Endodermal cell (in vitro differentiated cells): ENCODE measurements at regions not wholly inside any gene's neighbourhood (a gene's known extent, or its start where the extent isn't known, plus 50 kb on each side); places are given as distances from the start of the nearest gene placed in this dataset.

Source experiments
- DNase-seq: peaks from one replicate; pipeline ENCODE4 v3.0.0-alpha.2; 2017
- H3K27ac ChIP-seq: 2 replicates; pipeline ENCODE4 v1.5.1; 2013; ENCODE audit warnings: mild to moderate bottlenecking, low read depth, low read length, moderate library complexity
- H3K27me3 ChIP-seq: 2 replicates; pipeline ENCODE4 v1.6.1; 2013; ENCODE audit warnings: mild to moderate bottlenecking, low read length, moderate library complexity; ENCODE audit not compliant: insufficient read depth, control insufficient read depth, poor library complexity, severe bottlenecking
- H3K36me3 ChIP-seq: 2 replicates; pipeline ENCODE4 v1.7.0; 2013; ENCODE audit warnings: mild to moderate bottlenecking, low read length, moderate library complexity; ENCODE audit not compliant: control insufficient read depth, insufficient read depth
- H3K4me1 ChIP-seq: one replicate; pipeline ENCODE4 v1.7.0; 2013; ENCODE audit warnings: low read length; ENCODE audit not compliant: control insufficient read depth, insufficient read depth
- H3K4me3 ChIP-seq: 2 replicates; pipeline ENCODE4 v1.5.1; 2013; ENCODE audit warnings: mild to moderate bottlenecking, low read length, moderate library complexity
- H3K9ac ChIP-seq: 2 replicates; pipeline ENCODE4 v1.6.1; 2013; ENCODE audit warnings: mild to moderate bottlenecking, low read length, moderate library complexity; ENCODE audit not compliant: poor library complexity, severe bottlenecking; ENCODE audit errors: extremely low read depth
- H3K9me3 ChIP-seq: 2 replicates; pipeline ENCODE4 v1.6.1; 2013; ENCODE audit warnings: mild to moderate bottlenecking, low read length, moderate library complexity; ENCODE audit not compliant: control insufficient read depth
- H3K27ac Mint-ChIP-seq: 2 replicates; pipeline ENCODE4 v1.8.0; 2020; ENCODE audit warnings: mixed read lengths
- H3K27me3 Mint-ChIP-seq: 2 replicates; pipeline ENCODE4 v1.8.0; 2021; ENCODE audit warnings: mild to moderate bottlenecking, mixed read lengths; ENCODE audit not compliant: insufficient read depth
- H3K36me3 Mint-ChIP-seq: 2 replicates; pipeline ENCODE4 v1.8.0; 2020; ENCODE audit warnings: low read depth, mixed read lengths
- H3K4me1 Mint-ChIP-seq: 2 replicates; pipeline ENCODE4 v1.8.0; 2020; ENCODE audit warnings: mixed read lengths
- H3K4me3 Mint-ChIP-seq: 2 replicates; pipeline ENCODE4 v1.8.0; 2020; ENCODE audit warnings: mild to moderate bottlenecking, moderate library complexity, mixed read lengths
- H3K9me3 Mint-ChIP-seq: 2 replicates; pipeline ENCODE4 v1.8.0; 2020; ENCODE audit warnings: mild to moderate bottlenecking, mixed read lengths
- CTCF ChIP-seq: fragments of 200-600 bp; sonication (generic); conservative IDR thresholded peaks from 2 replicates; pipeline ENCODE4 v1.5.0; 2021; ENCODE audit warnings: antibody characterized with exemption, mild to moderate bottlenecking
- WGBS, 2 experiments: methylation state at CpG; one replicate each; pipeline versions ENCODE4 v1.1.5 to v1.1.7; 2013; ENCODE audit warnings: missing lambda C conversion rate in 2 of 2, mixed read lengths in 1 of 2; ENCODE audit not compliant: insufficient coverage in 1 of 2, insufficient read length in 1 of 2; 5-methylcytosine and 5-hydroxymethylcytosine counted together

GRCh38 chr2:221018262-221018661 is 553.8 kb downstream of the EPHA4 start:
- no peak overlapping the region for H3K4me3 Mint-ChIP-seq
- no peaks in the 10 kb centered on the region for H3K27me3 ChIP-seq
- H3K4me3 ChIP-seq = no peak overlapping the region
- H3K9me3 ChIP-seq = no peaks in the 10 kb centered on the region
- H3K4me1 ChIP-seq = no peaks in the 10 kb centered on the region
- H3K4me1 Mint-ChIP-seq = peaks cover 3% of the 10 kb centered on the region
- no peaks in the 10 kb centered on the region for H3K36me3 ChIP-seq
- H3K27me3 Mint-ChIP-seq = no peaks in the 10 kb centered on the region
- peak; percentile 63 for TF ChIP-seq CTCF
- H3K27ac Mint-ChIP-seq = no peak overlapping the region
- H3K9ac ChIP-seq = no peak overlapping the region
- no peaks in the 10 kb centered on the region for H3K36me3 Mint-ChIP-seq
- H3K27ac ChIP-seq = no peak overlapping the region
- no peaks in the 10 kb centered on the region for H3K9me3 Mint-ChIP-seq
- WGBS, 2 experiments = 81% methylated on average over 1 of the region's 1 CpG; no CpG with 5 or more reads in 1 of the 2 experiments
- no peak for DNase-seq

GRCh38 chr2:221019668-221020067 is 552.4 kb downstream of the EPHA4 start:
- 73 to 98% methylated on average over 3 to 5 of the region's 5 CpGs for WGBS, 2 experiments
- H3K4me3 Mint-ChIP-seq = no peak overlapping the region
- H3K27me3 Mint-ChIP-seq = no peaks in the 10 kb centered on the region
- no peak overlapping the region for H3K4me3 ChIP-seq
- H3K9me3 Mint-ChIP-seq = no peaks in the 10 kb centered on the region
- no peak overlapping the region for H3K27ac ChIP-seq
- no peaks in the 10 kb centered on the region for H3K4me1 ChIP-seq
- H3K27ac Mint-ChIP-seq = no peak overlapping the region
- H3K9me3 ChIP-seq = no peaks in the 10 kb centered on the region
- no peaks in the 10 kb centered on the region for H3K27me3 ChIP-seq
- no peak for TF ChIP-seq CTCF
- no peak for DNase-seq
- H3K36me3 Mint-ChIP-seq = no peaks in the 10 kb centered on the region
- peaks cover 3% of the 10 kb centered on the region for H3K4me1 Mint-ChIP-seq
- no peaks in the 10 kb centered on the region for H3K36me3 ChIP-seq
- no peak overlapping the region for H3K9ac ChIP-seq

GRCh38 chr2:221022554-221022953 is 549.5 kb downstream of the EPHA4 start:
- no peak overlapping the region for H3K4me3 Mint-ChIP-seq
- H3K27me3 Mint-ChIP-seq = no peaks in the 10 kb centered on the region
- H3K9me3 ChIP-seq = no peaks in the 10 kb centered on the region
- H3K27me3 ChIP-seq = no peaks in the 10 kb centered on the region
- 80 to 98% methylated on average over 1 to 2 of the region's 2 CpGs for WGBS, 2 experiments
- no peaks in the 10 kb centered on the region for H3K4me1 ChIP-seq
- no peak overlapping the region for H3K27ac Mint-ChIP-seq
- DNase-seq = no peak
- H3K36me3 Mint-ChIP-seq = no peaks in the 10 kb centered on the region
- peaks cover 3% of the 10 kb centered on the region for H3K4me1 Mint-ChIP-seq
- H3K36me3 ChIP-seq = no peaks in the 10 kb centered on the region
- H3K27ac ChIP-seq = no peak overlapping the region
- no peak overlapping the region for H3K4me3 ChIP-seq
- TF ChIP-seq CTCF = no peak
- H3K9ac ChIP-seq = no peak overlapping the region
- H3K9me3 Mint-ChIP-seq = no peaks in the 10 kb centered on the region
